ENCODE measurements at regions not wholly inside any gene's neighbourhood (a gene's known extent, or its start where the extent isn't known, plus 50 kb on each side); places are given as distances from the start of the nearest gene placed in this dataset.

GRCh38 chrX:124887572-124887971 is 432.1 kb upstream of the TEX13C start:
- H3K79me2 ChIP-seq (ENCODE audit: insufficient read depth, low read length), result no peaks in the 10 kb centered on the region
- H3K9me2 ChIP-seq (replicated peaks; ENCODE audit: low read depth, low read length), result no peaks in the 10 kb centered on the region
- H3K9me3 ChIP-seq (ENCODE audit: insufficient read depth, low read depth, low read length), result no peaks in the 10 kb centered on the region
- H2AFZ ChIP-seq (ENCODE audit: low read length), result no peak overlapping the region
- no peaks in the 10 kb centered on the region for H3K4me1 ChIP-seq (ENCODE audit: insufficient read depth, low read length, poor library complexity, severe bottlenecking)
- H3K4me2 ChIP-seq (ENCODE audit: low read depth, low read length, poor library complexity, severe bottlenecking), result no peak overlapping the region
- H3K4me3 ChIP-seq (ENCODE audit: low read length, poor library complexity, severe bottlenecking), result no peak overlapping the region
- H3K27me3 ChIP-seq (ENCODE audit: insufficient read depth, low read length, poor library complexity, severe bottlenecking), result no peaks in the 10 kb centered on the region
- no peak overlapping the region for H3K9ac ChIP-seq (ENCODE audit: low read depth, low read length, poor library complexity, severe bottlenecking)
- no peaks in the 10 kb centered on the region for H4K20me1 ChIP-seq (ENCODE audit: insufficient read depth, low read length, poor library complexity, severe bottlenecking)
- no peaks in the 10 kb centered on the region for H3F3A ChIP-seq (ENCODE audit: low read depth)
- TF ChIP-seq EZH2phosphoT487 (IDR thresholded peaks at IDR 0.05; ENCODE audit: borderline replicate concordance) (no peak), CTCF (conservative IDR thresholded peaks at IDR 0.05; ENCODE audit: low read length) (no peak)
- no peaks in the 10 kb centered on the region for H3K36me3 ChIP-seq (ENCODE audit: insufficient read depth, low read length)

GRCh38 chrX:124895947-124896346 is 423.7 kb upstream of the TEX13C start:
- no peak overlapping the region for H2AFZ ChIP-seq (ENCODE audit: low read length)
- no peak overlapping the region for H3K4me3 ChIP-seq (ENCODE audit: low read length, poor library complexity, severe bottlenecking)
- H3K4me1 ChIP-seq (ENCODE audit: insufficient read depth, low read length, poor library complexity, severe bottlenecking), result no peaks in the 10 kb centered on the region
- H3K79me2 ChIP-seq (ENCODE audit: insufficient read depth, low read length), result no peaks in the 10 kb centered on the region
- H3K4me2 ChIP-seq (ENCODE audit: low read depth, low read length, poor library complexity, severe bottlenecking), result no peak overlapping the region
- no peak for TF ChIP-seq CTCF (conservative IDR thresholded peaks at IDR 0.05; ENCODE audit: low read length)
- no peak for TF ChIP-seq EZH2phosphoT487 (IDR thresholded peaks at IDR 0.05; ENCODE audit: borderline replicate concordance)
- H3K36me3 ChIP-seq (ENCODE audit: insufficient read depth, low read length), result no peaks in the 10 kb centered on the region
- no peaks in the 10 kb centered on the region for H3F3A ChIP-seq (ENCODE audit: low read depth)
- H4K20me1 ChIP-seq (ENCODE audit: insufficient read depth, low read length, poor library complexity, severe bottlenecking), result no peaks in the 10 kb centered on the region
- H3K27me3 ChIP-seq (ENCODE audit: insufficient read depth, low read length, poor library complexity, severe bottlenecking), result no peaks in the 10 kb centered on the region
- no peak overlapping the region for H3K9ac ChIP-seq (ENCODE audit: low read depth, low read length, poor library complexity, severe bottlenecking)
- H3K9me2 ChIP-seq (replicated peaks; ENCODE audit: low read depth, low read length), result no peaks in the 10 kb centered on the region
- no peaks in the 10 kb centered on the region for H3K9me3 ChIP-seq (ENCODE audit: insufficient read depth, low read depth, low read length)

GRCh38 chrX:124902953-124903352 is 416.7 kb upstream of the TEX13C start:
- H2AFZ ChIP-seq (ENCODE audit: low read length), result no peak overlapping the region
- H3K9me3 ChIP-seq (ENCODE audit: insufficient read depth, low read depth, low read length), result no peaks in the 10 kb centered on the region
- TF ChIP-seq EZH2phosphoT487 (IDR thresholded peaks at IDR 0.05; ENCODE audit: borderline replicate concordance) (no peak), CTCF (conservative IDR thresholded peaks at IDR 0.05; ENCODE audit: low read length) (no peak)
- no peaks in the 10 kb centered on the region for H3K9me2 ChIP-seq (replicated peaks; ENCODE audit: low read depth, low read length)
- no peaks in the 10 kb centered on the region for H4K20me1 ChIP-seq (ENCODE audit: insufficient read depth, low read length, poor library complexity, severe bottlenecking)
- H3K36me3 ChIP-seq (ENCODE audit: insufficient read depth, low read length), result no peaks in the 10 kb centered on the region
- no peaks in the 10 kb centered on the region for H3K27me3 ChIP-seq (ENCODE audit: insufficient read depth, low read length, poor library complexity, severe bottlenecking)
- no peak overlapping the region for H3K9ac ChIP-seq (ENCODE audit: low read depth, low read length, poor library complexity, severe bottlenecking)
- no peak overlapping the region for H3K4me2 ChIP-seq (ENCODE audit: low read depth, low read length, poor library complexity, severe bottlenecking)
- H3K79me2 ChIP-seq (ENCODE audit: insufficient read depth, low read length), result no peaks in the 10 kb centered on the region
- no peaks in the 10 kb centered on the region for H3F3A ChIP-seq (ENCODE audit: low read depth)
- H3K4me3 ChIP-seq (ENCODE audit: low read length, poor library complexity, severe bottlenecking), result no peak overlapping the region
- no peaks in the 10 kb centered on the region for H3K4me1 ChIP-seq (ENCODE audit: insufficient read depth, low read length, poor library complexity, severe bottlenecking)
